MCF 10A (cell line): ENCODE measurements at regions not wholly inside any gene's neighbourhood (a gene's known extent, or its start where the extent isn't known, plus 50 kb on each side); places are given as distances from the start of the nearest gene placed in this dataset.

Experiments
- BruUV-seq: library from RNA; stranded (reverse); fragments of 400-500 nt; replicated peaks from 2 replicates; lab custom pipeline; 2021; lab: Mats Ljungman, UMichigan
- CTCF ChIA-PET: fragments of 300-600 bp; sonication (Branson Sonifier 250); formaldehyde crosslinking; extraction: SDS; loops from one replicate; lab custom pipeline; 2021; ENCODE audit warnings: antibody characterized with exemption, inconsistent platforms; lab: Yijun Ruan, JAX
- POLR2A ChIA-PET: fragments of 300-600, 350-650 bp; sonication (Branson Sonifier 250); formaldehyde crosslinking; extraction: SDS; loops from one replicate; lab custom pipeline; 2020; ENCODE audit warnings: antibody characterized with exemption, inconsistent platforms; lab: Yijun Ruan, JAX
- DNase-seq: peaks from one replicate; pipeline ENCODE4 v3.0.0-alpha.2; 2018; ENCODE audit not compliant: unreplicated experiment
- H3K27ac Mint-ChIP-seq: one replicate; pipeline ENCODE4 v1.8.0; 2022; ENCODE audit warnings: mild to moderate bottlenecking, low read depth, mixed read lengths; ENCODE audit not compliant: unreplicated experiment
- H3K27me3 Mint-ChIP-seq: one replicate; pipeline ENCODE4 v1.8.0; 2022; ENCODE audit warnings: mixed read lengths; ENCODE audit not compliant: insufficient read depth, unreplicated experiment
- H3K36me3 Mint-ChIP-seq: one replicate; pipeline ENCODE4 v1.8.0; 2022; ENCODE audit warnings: mild to moderate bottlenecking, moderate library complexity, mixed read lengths; ENCODE audit not compliant: insufficient read depth, unreplicated experiment
- H3K4me1 Mint-ChIP-seq: one replicate; pipeline ENCODE4 v1.8.0; 2022; ENCODE audit warnings: mixed read lengths; ENCODE audit not compliant: insufficient read depth, unreplicated experiment
- H3K4me3 Mint-ChIP-seq: one replicate; pipeline ENCODE4 v1.8.0; 2022; ENCODE audit warnings: mild to moderate bottlenecking, moderate library complexity, mixed read lengths; ENCODE audit not compliant: unreplicated experiment
- H3K9me3 Mint-ChIP-seq: one replicate; pipeline ENCODE4 v1.8.0; 2022; ENCODE audit warnings: mixed read lengths; ENCODE audit not compliant: unreplicated experiment
- CTCF ChIP-seq: fragments of 200-600 bp; IDR thresholded peaks from one replicate; pipeline ENCODE4 v1.8.0; 2022; ENCODE audit warnings: antibody characterized with exemption, mild to moderate bottlenecking; ENCODE audit not compliant: unreplicated experiment
- intact Hi-C: fragments of 100-400 bp; cut with micrococcal nuclease; formaldehyde crosslinking; loops from 2 replicates; pipeline ENCODE4 v1.14.1; 2022

- TF ChIP-seq CTCF = no peak
- ChIA-PET CTCF (interaction anchor here (0.7 to 3.7 kb wide), 9 partner anchors 11 to 686 kb away, joined by 3 to 29 read pairs (median 4); no protein-coding TSS in a partner anchor), POLR2A (interaction anchor here (0.6 to 4.0 kb wide), 24 partner anchors 12 to 308 kb away, joined by 3 to 101 read pairs (median 4); partner anchors contain the start of gene SASH1)
- Mint-ChIP-seq H3K4me1 (peaks cover 34% of the 10 kb centered on the region), H3K36me3 (peaks cover 5% of the 10 kb centered on the region), H3K27me3 (no peaks in the 10 kb centered on the region), H3K4me3 (peak overlapping the region; percentile 60), H3K27ac (peak overlapping the region; percentile 92), H3K9me3 (no peaks in the 10 kb centered on the region)
- BruUV-seq = no TSS peak
- intact Hi-C loops = no loop called here
- DNase-seq = peak; percentile 52
These were observed 150.3 kb upstream of the SASH1 start for GRCh38 chr6:148192310-148192709.

GRCh38 chr6:148193063-148193680, 149.5 kb upstream of the SASH1 start:
- no peaks in the 10 kb centered on the region for H3K9me3 Mint-ChIP-seq
- H3K4me3 Mint-ChIP-seq = peak overlapping the region; percentile 60
- intact Hi-C loops = no loop called here
- H3K27me3 Mint-ChIP-seq = no peaks in the 10 kb centered on the region
- CTCF ChIA-PET = interaction anchor here (0.6 to 3.7 kb wide), 11 partner anchors 10 to 686 kb away, joined by 3 to 29 read pairs (median 4); no protein-coding TSS in a partner anchor
- BruUV-seq = no TSS peak
- POLR2A ChIA-PET = interaction anchor here (0.5 to 4.0 kb wide), 24 partner anchors 10 to 469 kb away, joined by 3 to 101 read pairs (median 7); partner anchors contain the start of gene SASH1
- H3K27ac Mint-ChIP-seq = peak overlapping the region; percentile 92
- peaks cover 34% of the 10 kb centered on the region for H3K4me1 Mint-ChIP-seq
- peak; percentile 54 for DNase-seq
- no peak for TF ChIP-seq CTCF
- H3K36me3 Mint-ChIP-seq = peaks cover 5% of the 10 kb centered on the region

GRCh38 chr6:148195511-148195910, 147.1 kb upstream of the SASH1 start:
- no peak for TF ChIP-seq CTCF
- CTCF ChIA-PET = interaction anchor here (0.5 to 1.7 kb wide), 4 partner anchors 15 to 716 kb away, joined by 3 to 7 read pairs (median 3); no protein-coding TSS in a partner anchor
- Mint-ChIP-seq H3K4me3 (no peak overlapping the region), H3K27ac (no peak overlapping the region), H3K9me3 (no peaks in the 10 kb centered on the region), H3K36me3 (peaks cover 5% of the 10 kb centered on the region), H3K27me3 (no peaks in the 10 kb centered on the region), H3K4me1 (peaks cover 22% of the 10 kb centered on the region)
- DNase-seq = no peak
- intact Hi-C loops = no loop called here
- no TSS peak for BruUV-seq
- POLR2A ChIA-PET = interaction anchor here (1.1 to 1.5 kb wide), 5 partner anchors 37 to 147 kb away, joined by 3 to 5 read pairs (median 4); partner anchors contain the start of gene SASH1

- DNase-seq = no peak
- Mint-ChIP-seq H3K4me3 (no peak overlapping the region), H3K27me3 (no peaks in the 10 kb centered on the region), H3K9me3 (no peaks in the 10 kb centered on the region), H3K4me1 (peaks cover 12% of the 10 kb centered on the region), H3K36me3 (peaks cover 5% of the 10 kb centered on the region), H3K27ac (no peak overlapping the region)
- no TSS peak for BruUV-seq
- intact Hi-C loops = no loop called here
- POLR2A ChIA-PET = interaction anchor here (0.6 to 1.2 kb wide), 4 partner anchors 9 to 527 kb away, joined by 3 to 5 read pairs (median 3); no protein-coding TSS in a partner anchor
- TF ChIP-seq CTCF = no peak
- CTCF ChIA-PET = interaction anchor here (0.6 to 1.1 kb wide), 3 partner anchors 19 to 51 kb away, joined by 3 to 6 read pairs (median 3); no protein-coding TSS in a partner anchor
These were observed 143.1 kb upstream of the SASH1 start for GRCh38 chr6:148199584-148199983.
